ENCODE measurements at regions not wholly inside any gene's neighbourhood (a gene's known extent, or its start where the extent isn't known, plus 50 kb on each side); places are given as distances from the start of the nearest gene placed in this dataset.

- ATAC-seq (peak; percentile 46), DNase-seq (no peak)
- no peak overlapping the region for H3K4me3 ChIP-seq
- H3K27me3 ChIP-seq: no peaks in the 10 kb centered on the region
- no peak overlapping the region for H3K27ac ChIP-seq
- no peaks in the 10 kb centered on the region for H3K9me3 ChIP-seq
- H3K4me1 ChIP-seq: no peaks in the 10 kb centered on the region
- no peaks in the 10 kb centered on the region for H3K36me3 ChIP-seq
- TF ChIP-seq CTCF (IDR thresholded peaks at IDR 0.05): peak; percentile 46 to 57
- intact Hi-C loops (cut with DNase I): no loop called here
These were observed 154.1 kb upstream of the MMS22L start for GRCh38 chr6:97437087-97437486.

- no peak for TF ChIP-seq CTCF (IDR thresholded peaks at IDR 0.05)
- no peaks in the 10 kb centered on the region for H3K4me1 ChIP-seq
- no peaks in the 10 kb centered on the region for H3K9me3 ChIP-seq
- no peak for ATAC-seq
- H3K27ac ChIP-seq: no peak overlapping the region
- no peak for DNase-seq
- no peaks in the 10 kb centered on the region for H3K36me3 ChIP-seq
- no peaks in the 10 kb centered on the region for H3K27me3 ChIP-seq
- no peak overlapping the region for H3K4me3 ChIP-seq
- intact Hi-C loops (cut with DNase I): no loop called here
These were observed 155.1 kb upstream of the MMS22L start for GRCh38 chr6:97438011-97438671.

- Histone ChIP-seq H3K9me3 (no peaks in the 10 kb centered on the region), H3K27ac (no peak overlapping the region), H3K4me1 (no peaks in the 10 kb centered on the region), H3K36me3 (no peaks in the 10 kb centered on the region), H3K27me3 (no peaks in the 10 kb centered on the region), H3K4me3 (no peak overlapping the region)
- ATAC-seq: no peak
- DNase-seq: peak in 1 of 4 donors; percentile 14
- intact Hi-C loops (cut with DNase I): no loop called here
- TF ChIP-seq CTCF (IDR thresholded peaks at IDR 0.05): no peak
These were observed 157.7 kb upstream of the MMS22L start for GRCh38 chr6:97440590-97441176.

GRCh38 chr6:97443408-97444080, 160.5 kb upstream of the MMS22L start:
- no peaks in the 10 kb centered on the region for H3K4me1 ChIP-seq
- intact Hi-C loops (cut with DNase I): no loop called here
- no peak for DNase-seq
- no peak overlapping the region for H3K4me3 ChIP-seq
- ATAC-seq: no peak
- H3K27ac ChIP-seq: no peak overlapping the region
- no peak for TF ChIP-seq CTCF (IDR thresholded peaks at IDR 0.05)
- no peaks in the 10 kb centered on the region for H3K36me3 ChIP-seq
- no peaks in the 10 kb centered on the region for H3K27me3 ChIP-seq
- no peaks in the 10 kb centered on the region for H3K9me3 ChIP-seq

- ATAC-seq: no peak
- DNase-seq: no peak
- H3K4me3 ChIP-seq: no peak overlapping the region
- intact Hi-C loops (cut with DNase I): no loop called here
- H3K27ac ChIP-seq: no peak overlapping the region
- H3K27me3 ChIP-seq: no peaks in the 10 kb centered on the region
- H3K36me3 ChIP-seq: no peaks in the 10 kb centered on the region
- no peak for TF ChIP-seq CTCF (IDR thresholded peaks at IDR 0.05)
- no peaks in the 10 kb centered on the region for H3K9me3 ChIP-seq
- no peaks in the 10 kb centered on the region for H3K4me1 ChIP-seq
These were observed 162.4 kb upstream of the MMS22L start for GRCh38 chr6:97445407-97445806.

Measured in left lung (tissue), 4 donors.